Renal cortex interstitium (tissue), 11 donors: ENCODE measurements at regions not wholly inside any gene's neighbourhood (a gene's known extent, or its start where the extent isn't known, plus 50 kb on each side); places are given as distances from the start of the nearest gene placed in this dataset.
"Not testable (repeated sequence)": the region's sequence is repeated elsewhere in the genome, so short reads cannot be mapped to it uniquely, and the experiment has no call there.

Source experiments
- DNase-seq, 11 donors: peaks; one replicate each; pipeline ENCODE4 v3.0.0-alpha.2; 2013; ENCODE audit warnings: low read depth in 9 of 11, low spot score in 4 of 11; ENCODE audit errors: extremely low read depth in 1 of 11

DNA sequence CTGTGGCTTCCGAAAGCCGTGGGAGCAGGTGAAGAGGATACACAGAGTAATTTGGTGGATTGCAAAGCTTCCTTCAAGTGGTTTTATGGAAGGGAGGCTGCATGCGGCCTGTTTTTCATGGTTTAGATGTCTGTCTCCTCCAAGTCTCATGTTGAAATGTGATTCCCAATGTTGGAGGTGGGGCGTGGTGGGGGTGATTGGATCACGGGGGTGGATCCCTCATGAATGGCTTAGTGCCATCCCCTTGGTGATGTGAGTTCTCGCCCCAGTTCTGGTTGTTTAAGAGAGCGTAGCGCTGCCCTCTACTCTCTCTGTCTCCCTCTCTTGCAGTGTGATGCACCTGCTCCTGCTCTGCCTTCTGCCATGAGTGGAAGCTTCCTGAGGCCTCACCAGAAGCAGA, 247.8 kb upstream of the B3GAT1 start:
- no peak for DNase-seq

GRCh38 chr11:134658481-134659225, 246.6 kb upstream of the B3GAT1 start:
- DNase-seq, result no peak

- no peak for DNase-seq
Measured at GRCh38 chr11:134657631-134658030, 245.6 kb upstream of the B3GAT1 start.

DNA sequence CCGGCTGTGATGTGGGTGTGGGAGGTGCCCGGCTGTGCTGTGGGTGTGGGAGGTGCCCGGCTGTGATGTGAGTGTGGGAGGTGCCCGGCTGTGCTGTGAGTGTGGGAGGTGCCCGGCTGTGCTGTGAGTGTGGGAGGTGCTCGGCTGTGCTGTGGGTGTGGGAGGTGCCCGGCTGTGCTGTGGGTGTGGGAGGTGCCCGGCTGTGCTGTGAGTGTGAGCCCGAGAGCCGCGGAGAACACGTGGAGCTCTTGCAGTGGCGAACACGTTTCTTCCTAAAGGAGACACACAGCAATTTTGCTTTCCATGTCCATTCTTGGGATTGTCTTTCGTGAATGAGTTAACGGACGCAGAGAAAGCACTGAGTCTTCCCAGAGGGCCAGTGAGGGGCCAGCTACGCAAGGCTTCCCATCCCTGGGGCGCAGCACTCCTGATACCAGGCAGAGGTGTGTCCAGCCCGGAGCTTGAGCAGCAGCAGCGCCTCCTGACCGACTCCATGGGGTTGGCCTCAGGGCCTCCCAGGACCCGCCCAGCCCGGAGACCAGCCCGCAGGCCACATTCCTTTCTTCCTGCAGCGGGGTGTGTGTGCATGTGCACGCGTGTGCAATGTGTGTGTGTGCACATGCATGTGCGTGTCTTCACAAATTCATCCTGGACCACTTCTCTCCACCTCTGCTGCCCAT, 245.0 kb upstream of the B3GAT1 start:
- no peak for DNase-seq

DNA sequence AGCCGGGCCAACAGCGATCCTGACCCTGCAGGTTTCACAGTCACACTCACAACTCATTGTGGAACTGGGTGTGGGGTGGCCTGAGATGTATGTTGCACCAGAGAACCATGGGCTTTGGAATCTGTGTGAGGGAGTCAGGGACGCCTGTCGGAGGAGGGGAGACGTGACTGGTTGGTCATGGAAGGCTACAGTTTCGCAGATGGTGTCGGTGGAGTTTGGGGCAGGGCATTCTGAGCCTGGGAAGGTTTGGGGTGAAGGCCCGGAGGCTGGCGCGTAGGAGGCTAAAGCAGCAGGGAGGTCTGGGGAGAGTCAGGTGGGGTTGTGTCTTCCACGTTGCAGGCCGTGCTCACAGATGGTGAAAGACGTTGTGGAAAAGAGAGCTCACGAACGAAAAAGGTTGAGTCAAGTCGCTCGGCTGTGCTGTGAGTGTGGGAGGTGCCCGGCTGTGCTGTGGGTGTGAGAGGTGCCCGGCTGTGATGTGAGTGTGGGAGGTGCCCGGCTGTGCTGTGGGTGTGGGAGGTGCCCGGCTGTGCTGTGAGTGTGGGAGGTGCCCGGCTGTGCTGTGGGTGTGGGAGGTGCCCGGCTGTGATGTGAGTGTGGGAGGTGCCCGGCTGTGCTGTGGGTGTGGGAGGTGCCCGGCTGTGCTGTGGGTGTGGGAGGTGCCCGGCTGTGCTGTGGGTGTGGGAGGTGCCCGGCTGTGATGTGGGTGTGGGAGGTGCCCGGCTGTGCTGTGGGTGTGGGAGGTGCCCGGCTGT, 244.2 kb upstream of the B3GAT1 start:
- DNase-seq, result not testable (repeated sequence)

DNA sequence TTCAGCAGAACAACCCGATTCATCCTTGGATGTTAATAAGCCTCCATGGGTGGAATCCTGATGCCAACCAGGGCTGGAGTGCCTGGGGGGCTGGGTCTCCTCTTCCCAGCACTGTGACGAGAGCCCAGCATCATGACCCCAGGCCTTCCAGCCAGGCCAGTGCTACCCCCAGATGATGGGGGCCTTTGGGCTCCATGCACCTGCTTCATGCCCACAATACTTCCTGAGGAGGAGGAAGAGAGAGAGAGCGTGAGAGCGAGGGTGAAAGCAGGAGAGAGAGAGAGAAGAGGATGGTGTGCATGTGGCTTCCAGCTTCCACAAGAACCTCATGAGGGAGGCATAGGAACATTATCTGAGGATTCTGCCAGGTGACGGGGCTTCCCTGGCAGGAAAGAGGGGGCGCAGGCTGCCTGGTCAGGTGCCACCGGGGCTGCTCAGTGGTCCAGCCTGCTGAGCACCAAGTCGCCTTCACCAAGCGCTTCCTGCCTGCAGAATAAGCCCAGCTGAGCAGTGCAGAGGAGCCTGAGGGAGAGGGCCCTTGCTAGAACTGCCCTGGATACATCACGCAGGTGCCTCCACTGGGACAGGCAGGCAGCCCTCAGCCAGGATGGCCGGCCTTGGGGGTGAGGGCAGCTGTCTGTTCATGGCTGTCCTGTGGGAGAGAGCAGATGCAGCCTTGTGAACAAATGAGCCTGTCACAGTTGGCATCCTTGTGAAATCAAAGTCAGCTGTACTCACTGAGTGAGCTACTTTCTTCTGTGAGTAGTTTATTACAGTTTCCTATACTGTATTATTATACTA, 243.3 kb upstream of the B3GAT1 start:
- DNase-seq, result no peak

- no peak for DNase-seq
Measured at GRCh38 chr11:134654161-134654915, 242.3 kb upstream of the B3GAT1 start.

DNA sequence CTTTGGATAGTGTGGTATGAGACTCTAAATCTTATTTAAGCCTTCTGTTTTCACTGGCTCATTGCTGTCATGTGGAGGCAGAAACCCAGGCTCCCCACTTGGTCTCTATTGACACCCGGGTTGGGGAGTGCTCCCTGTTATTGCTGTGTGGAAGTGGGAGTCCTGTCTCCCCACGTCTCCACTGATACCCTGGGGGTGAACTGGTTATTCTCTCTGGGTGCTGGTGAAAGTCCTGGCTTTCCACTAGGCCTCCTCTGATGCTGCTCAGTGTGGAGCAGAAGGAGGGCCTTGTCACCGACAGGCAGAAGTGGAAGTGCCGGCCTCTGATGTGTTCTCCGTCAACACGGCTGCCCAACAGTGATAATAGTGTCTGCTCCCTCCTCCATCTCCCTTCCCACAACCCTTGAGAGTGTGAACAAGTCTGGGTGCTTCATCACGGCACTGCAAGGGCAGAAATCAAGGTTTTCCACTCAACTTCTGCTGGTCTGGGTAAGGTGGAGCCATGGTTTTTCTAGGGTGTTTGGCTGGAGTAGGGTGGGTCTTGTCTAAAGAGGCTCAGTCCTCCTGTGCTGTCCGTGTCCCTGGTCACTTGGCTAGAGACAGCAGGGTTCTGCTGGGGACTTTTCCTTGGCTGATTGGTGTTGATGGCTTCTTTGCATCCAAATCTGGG, 240.7 kb upstream of the B3GAT1 start:
- no peak for DNase-seq

DNA sequence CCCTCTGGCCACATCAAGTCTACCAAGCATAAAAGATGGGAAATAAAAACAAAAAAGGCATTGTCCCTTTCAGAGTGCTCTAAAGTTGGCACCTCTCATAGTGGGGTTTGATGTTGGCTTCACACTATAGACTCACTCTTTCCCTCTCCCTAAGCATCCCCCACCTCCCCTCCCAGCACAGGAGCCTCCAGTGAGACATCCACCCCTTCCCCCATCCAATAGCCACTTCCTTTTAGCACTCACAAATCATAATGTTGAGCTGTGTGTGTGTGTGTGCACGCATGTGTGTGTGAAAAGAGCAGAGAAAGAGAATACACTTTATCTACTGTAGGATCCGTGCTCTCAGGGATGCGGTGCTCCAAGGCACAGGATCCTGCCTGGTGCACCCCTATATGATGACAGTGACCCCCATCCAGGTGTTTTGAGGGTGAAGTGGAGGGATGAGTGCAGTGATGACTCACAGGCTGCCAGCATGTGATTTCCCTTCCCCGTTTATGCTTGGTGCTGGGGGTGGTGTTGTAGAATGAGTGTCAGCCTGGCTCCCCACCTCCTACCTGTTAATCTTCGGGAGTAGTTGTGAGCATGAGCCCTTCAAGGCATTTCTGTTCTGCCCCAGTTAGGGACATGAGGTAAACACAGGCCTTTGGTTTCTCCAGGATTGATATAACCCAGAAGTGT, 235.2 kb upstream of the B3GAT1 start:
- DNase-seq, result no peak

GRCh38 chr11:134646561-134646960, 234.5 kb upstream of the B3GAT1 start:
- no peak for DNase-seq

DNA sequence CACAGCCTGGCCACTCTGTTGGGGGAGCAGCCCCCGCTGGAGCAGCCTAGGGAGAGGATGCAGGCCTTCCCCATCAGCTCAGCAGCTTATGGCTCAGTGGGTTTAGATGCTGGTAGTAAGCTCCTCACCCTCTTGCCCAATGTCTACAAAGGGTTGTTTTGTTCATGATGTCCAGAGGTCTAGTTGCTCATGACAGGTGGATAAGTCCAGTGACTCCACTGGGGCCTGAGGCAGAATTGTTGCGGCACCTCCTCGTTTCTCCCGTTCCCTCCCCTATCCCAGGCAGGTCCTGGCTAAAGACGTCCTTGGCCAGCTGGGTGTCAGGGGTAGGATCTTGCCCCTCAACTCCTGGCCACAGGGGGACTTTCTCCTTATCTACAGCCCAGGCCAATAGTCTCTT, 233.5 kb upstream of the B3GAT1 start:
- DNase-seq, result no peak

- peak in 1 of 11 donors; percentile 17 for DNase-seq
Measured at GRCh38 chr11:134644476-134645456, 232.7 kb upstream of the B3GAT1 start.

GRCh38 chr11:134643115-134644012, 231.3 kb upstream of the B3GAT1 start:
- no peak for DNase-seq

GRCh38 chr11:134642206-134642605, 230.2 kb upstream of the B3GAT1 start:
- DNase-seq, result no peak
